Right cardiac atrium (tissue), 5 donors: ENCODE measurements at regions not wholly inside any gene's neighbourhood (a gene's known extent, or its start where the extent isn't known, plus 50 kb on each side); places are given as distances from the start of the nearest gene placed in this dataset.

Experiments
- ATAC-seq, 2 donors: fragments of 200-7000 bp; cut with Tn5 transposase; one replicate each; pipeline versions ENCODE4 v1.8.0 to v1.9.1; 2020; ENCODE audit warnings: moderate library complexity in 2 of 2, mild to moderate bottlenecking in 1 of 2
- DNase-seq, 3 donors: peaks; one replicate each; pipeline ENCODE4 v3.0.0-alpha.2; 2020
- H3K27ac ChIP-seq: one replicate; pipeline ENCODE4 v1.5.1; 2013; ENCODE audit warnings: mild to moderate bottlenecking, low read length, control low read depth, moderate library complexity
- H3K27me3 ChIP-seq: one replicate; pipeline ENCODE4 v1.6.1; 2013; ENCODE audit not compliant: control insufficient read depth, insufficient read depth
- H3K4me1 ChIP-seq: one replicate; pipeline ENCODE4 v1.6.1; 2013; ENCODE audit warnings: low read length; ENCODE audit not compliant: control insufficient read depth, insufficient read depth
- H3K4me3 ChIP-seq: one replicate; pipeline ENCODE4 v1.5.1; 2013; ENCODE audit warnings: low read length, control low read depth
- H3K9me3 ChIP-seq: one replicate; pipeline ENCODE4 v1.6.1; 2013; ENCODE audit warnings: low read length; ENCODE audit not compliant: control insufficient read depth
- WGBS: extraction: QIAGEN DNeasy Blood & Tissue Kit; methylation state at CpG from one replicate; pipeline ENCODE4 v1.1.7; 2013; 5-methylcytosine and 5-hydroxymethylcytosine counted together
- intact Hi-C, 4 donors: fragments of 100-400 bp; cut with DNase I; formaldehyde crosslinking; loops; one replicate each; pipeline versions ENCODE4 v1.11.0 to v1.14.0; 2022 to 2023
- donor health status: healthy with polysubstance abuse.
- donor health status: DM: no; HTN: yes; CAD: no.
- donor health status: DM: no; HTN: no; CAD: no.
- donor health status: DM: no; HTN: yes; CAD: no; lungs with severe emphysema.
- donor health status: DM: yes; HTN: yes; CAD: no.

GRCh38 chr12:126219654-126220279 lies 1154.5 kb downstream of the AACS start:
- H3K4me3 ChIP-seq = no peak overlapping the region
- ATAC-seq (no peak), DNase-seq (no peak)
- H3K9me3 ChIP-seq = no peaks in the 10 kb centered on the region
- no peaks in the 10 kb centered on the region for H3K27me3 ChIP-seq
- intact Hi-C loops = no loop called here
- no peaks in the 10 kb centered on the region for H3K4me1 ChIP-seq
- no peak overlapping the region for H3K27ac ChIP-seq
- WGBS = 56% methylated on average over 6 of the region's 6 CpGs

GRCh38 chr12:126224032-126224431 lies 1158.8 kb downstream of the AACS start:
- Histone ChIP-seq H3K27ac (no peak overlapping the region), H3K9me3 (no peaks in the 10 kb centered on the region), H3K27me3 (no peaks in the 10 kb centered on the region), H3K4me3 (no peak overlapping the region), H3K4me1 (no peaks in the 10 kb centered on the region)
- WGBS = 84% methylated on average over 3 of the region's 3 CpGs
- ATAC-seq = no peak
- no peak for DNase-seq
- intact Hi-C loops = no loop called here

- no peak for DNase-seq
- H3K4me1 ChIP-seq = no peaks in the 10 kb centered on the region
- H3K4me3 ChIP-seq = no peak overlapping the region
- H3K27ac ChIP-seq = no peak overlapping the region
- no peak for ATAC-seq
- WGBS = 74% methylated on average over 2 of the region's 2 CpGs
- H3K27me3 ChIP-seq = no peaks in the 10 kb centered on the region
- no peaks in the 10 kb centered on the region for H3K9me3 ChIP-seq
- intact Hi-C loops = no loop called here
These were observed 1163.7 kb downstream of the AACS start for GRCh38 chr12:126228936-126229335.

GRCh38 chr12:126232711-126233110 lies 1167.5 kb downstream of the AACS start:
- intact Hi-C loops = no loop called here
- no peak overlapping the region for H3K4me3 ChIP-seq
- ATAC-seq (no peak), DNase-seq (no peak)
- no peaks in the 10 kb centered on the region for H3K9me3 ChIP-seq
- H3K27me3 ChIP-seq = no peaks in the 10 kb centered on the region
- no peak overlapping the region for H3K27ac ChIP-seq
- WGBS = 66% methylated on average over 3 of the region's 3 CpGs
- H3K4me1 ChIP-seq = no peaks in the 10 kb centered on the region

- no peaks in the 10 kb centered on the region for H3K9me3 ChIP-seq
- ATAC-seq (no peak), DNase-seq (no peak)
- no peaks in the 10 kb centered on the region for H3K4me1 ChIP-seq
- no peak overlapping the region for H3K27ac ChIP-seq
- H3K27me3 ChIP-seq = no peaks in the 10 kb centered on the region
- no peak overlapping the region for H3K4me3 ChIP-seq
- intact Hi-C loops = no loop called here
- 52% methylated on average over 3 of the region's 3 CpGs for WGBS
These were observed 1168.4 kb downstream of the AACS start for GRCh38 chr12:126233625-126234024.

GRCh38 chr12:126243814-126244440 lies 1178.7 kb downstream of the AACS start:
- intact Hi-C loops = no loop called here
- Histone ChIP-seq H3K27me3 (no peaks in the 10 kb centered on the region), H3K4me1 (no peaks in the 10 kb centered on the region), H3K9me3 (no peaks in the 10 kb centered on the region), H3K27ac (no peak overlapping the region), H3K4me3 (no peak overlapping the region)
- WGBS = 77% methylated on average over 4 of the region's 4 CpGs
- DNase-seq = no peak
- no peak for ATAC-seq

- Histone ChIP-seq H3K4me3 (no peak overlapping the region), H3K27ac (no peak overlapping the region), H3K9me3 (no peaks in the 10 kb centered on the region), H3K27me3 (no peaks in the 10 kb centered on the region), H3K4me1 (no peaks in the 10 kb centered on the region)
- no peak for DNase-seq
- intact Hi-C loops = no loop called here
- ATAC-seq = no peak
- 87% methylated on average over 1 of the region's 1 CpG for WGBS
These were observed 1182.7 kb downstream of the AACS start for GRCh38 chr12:126247936-126248335.

GRCh38 chr12:126248871-126249403 lies 1183.7 kb downstream of the AACS start:
- no peak for DNase-seq
- H3K27ac ChIP-seq = no peak overlapping the region
- no peaks in the 10 kb centered on the region for H3K27me3 ChIP-seq
- no peaks in the 10 kb centered on the region for H3K9me3 ChIP-seq
- no peaks in the 10 kb centered on the region for H3K4me1 ChIP-seq
- intact Hi-C loops = no loop called here
- 72% methylated on average over 8 of the region's 8 CpGs for WGBS
- no peak overlapping the region for H3K4me3 ChIP-seq
- no peak for ATAC-seq

GRCh38 chr12:126258190-126258589 lies 1193.0 kb downstream of the AACS start:
- WGBS = 81% methylated on average over 3 of the region's 3 CpGs
- Histone ChIP-seq H3K27ac (no peak overlapping the region), H3K4me1 (no peaks in the 10 kb centered on the region), H3K27me3 (no peaks in the 10 kb centered on the region), H3K4me3 (no peak overlapping the region), H3K9me3 (no peaks in the 10 kb centered on the region)
- no peak for DNase-seq
- intact Hi-C loops = no loop called here
- ATAC-seq = no peak

GRCh38 chr12:126262829-126263228 lies 1197.6 kb downstream of the AACS start:
- Histone ChIP-seq H3K4me3 (no peak overlapping the region), H3K9me3 (no peaks in the 10 kb centered on the region), H3K27me3 (no peaks in the 10 kb centered on the region), H3K27ac (no peak overlapping the region), H3K4me1 (no peaks in the 10 kb centered on the region)
- DNase-seq (no peak), ATAC-seq (no peak)
- intact Hi-C loops = no loop called here
- 93% methylated on average over 5 of the region's 5 CpGs for WGBS

- Histone ChIP-seq H3K27me3 (no peaks in the 10 kb centered on the region), H3K4me3 (no peak overlapping the region), H3K9me3 (no peaks in the 10 kb centered on the region), H3K27ac (no peak overlapping the region), H3K4me1 (no peaks in the 10 kb centered on the region)
- no peak for ATAC-seq
- intact Hi-C loops = no loop called here
- no peak for DNase-seq
- WGBS = 86% methylated on average over 4 of the region's 4 CpGs
These were observed 1203.0 kb downstream of the AACS start for GRCh38 chr12:126268222-126268621.
